ENCODE measurements at regions not wholly inside any gene's neighbourhood (a gene's known extent, or its start where the extent isn't known, plus 50 kb on each side); places are given as distances from the start of the nearest gene placed in this dataset.

- no peak overlapping the region for H3K4me3 ChIP-seq (replicated peaks in 1 of 3; ENCODE audit: insufficient read depth in 1 of 3, low read depth in 1 of 3, low read length in 3 of 3)
- H3K36me3 ChIP-seq (ENCODE audit: control insufficient read depth in 2 of 2, extremely low read depth in 1 of 2, insufficient read depth in 2 of 2, low read length in 2 of 2), result no peaks in the 10 kb centered on the region
- no peak overlapping the region for H3K27ac ChIP-seq (ENCODE audit: insufficient read depth, low read depth, low read length)
- H3K27me3 ChIP-seq (ENCODE audit: control insufficient read depth in 2 of 2, insufficient read depth in 2 of 2, low read length in 2 of 2), result no peaks in the 10 kb centered on the region
- no peak for DNase-seq (ENCODE audit: low read depth, low spot score)
- POLR2A ChIA-PET, result no interaction called here
- no peaks in the 10 kb centered on the region for H4K20me1 ChIP-seq (replicated peaks; ENCODE audit: control insufficient read depth, extremely low read depth, insufficient read depth, low read length)
- no peaks in the 10 kb centered on the region for H3K9me1 ChIP-seq (replicated peaks; ENCODE audit: control insufficient read depth, extremely low read depth, insufficient read depth, low read length)
- no peaks in the 10 kb centered on the region for H3K9me3 ChIP-seq (replicated peaks; ENCODE audit: control insufficient read depth, insufficient read depth, low read length)
- no peaks in the 10 kb centered on the region for H3K79me2 ChIP-seq (ENCODE audit: control insufficient read depth, insufficient read depth, low read length)
- H3K9ac ChIP-seq (replicated peaks; ENCODE audit: extremely low read depth, insufficient read depth, low read length), result no peak overlapping the region
- H3K4me2 ChIP-seq (ENCODE audit: insufficient read depth, low read length), result no peak overlapping the region
- BruUV-seq (replicated peaks), result no TSS peak
- H3K4me1 ChIP-seq (ENCODE audit: control insufficient read depth, extremely low read depth, insufficient read depth, low read length), result no peaks in the 10 kb centered on the region
- TF ChIP-seq GATA2 (IDR thresholded peaks at IDR 0.05; ENCODE audit: insufficient read depth, insufficient read length, low read depth, low read length), result no peak
- TF ChIP-seq MYC (IDR thresholded peaks at IDR 0.05; ENCODE audit: low read depth, low read length), result no peak
- no peak for TF ChIP-seq CTCF (IDR thresholded peaks at IDR 0.05; ENCODE audit: extremely low read depth in 1 of 2, insufficient read depth in 1 of 2, low read depth in 1 of 2, low read length in 2 of 2)
- no peak for TF ChIP-seq JUN (IDR thresholded peaks at IDR 0.05; ENCODE audit: borderline replicate concordance, insufficient read depth, insufficient read length, low read depth)
- TF ChIP-seq POLR2AphosphoS5 (IDR thresholded peaks at IDR 0.05; ENCODE audit: insufficient read depth, low read depth, low read length), result no peak
- TF ChIP-seq POLR2A (IDR thresholded peaks at IDR 0.05; ENCODE audit: low read depth, low read length), result no peak
- no peak for TF ChIP-seq FOS (IDR thresholded peaks at IDR 0.05; ENCODE audit: borderline replicate concordance, insufficient read depth, low read length)
- no peak for TF ChIP-seq EZH2 (IDR thresholded peaks at IDR 0.05; ENCODE audit: borderline replicate concordance, low read depth, low read length, severe bottlenecking)
- no peak for TF ChIP-seq MAX (IDR thresholded peaks at IDR 0.05; ENCODE audit: insufficient read depth, insufficient read length)
- H2AFZ ChIP-seq (ENCODE audit: low read depth, low read length), result no peak overlapping the region
- FAIRE-seq, result no peak
- dilution Hi-C loops (cut with MboI; ENCODE audit: extremely low pct_ligation_motif_present, low sequenced_read_pairs), result no loop called here
- intact Hi-C loops (cut with micrococcal nuclease), result no loop called here
- CTCF ChIA-PET, result no interaction called here
These were observed 64.2 kb upstream of the ADRA2C start for GRCh38 chr4:3701736-3702560.

All from endothelial cell of umbilical vein (primary cell).